Left lung (tissue), 4 donors: ENCODE measurements at regions not wholly inside any gene's neighbourhood (a gene's known extent, or its start where the extent isn't known, plus 50 kb on each side); places are given as distances from the start of the nearest gene placed in this dataset.

Experiments
- ATAC-seq: fragments of 200-7000 bp; cut with Tn5 transposase; one replicate; pipeline ENCODE4 v1.9.1; 2020; ENCODE audit warnings: moderate library complexity
- DNase-seq, 4 donors: peaks; one replicate each; pipeline ENCODE4 v3.0.0-alpha.2; 2013 to 2020
- H3K27ac ChIP-seq, 2 donors: fragments of 200-600 bp; sonication (generic) in 1 of 2; one replicate each; pipeline versions ENCODE4 v1.5.0 to v1.8.0; 2020 to 2021
- H3K27me3 ChIP-seq, 2 donors: fragments of 200-600 bp; sonication (generic) in 1 of 2; one replicate each; pipeline versions ENCODE4 v1.5.0 to v1.8.0; 2020 to 2021
- H3K36me3 ChIP-seq, 2 donors: fragments of 200-600 bp; sonication (generic) in 1 of 2; one replicate each; pipeline versions ENCODE4 v1.5.0 to v1.8.0; 2020 to 2021
- H3K4me1 ChIP-seq, 2 donors: fragments of 200-600 bp; one replicate each; pipeline ENCODE4 v1.8.0; 2021
- H3K4me3 ChIP-seq, 2 donors: fragments of 200-600 bp; sonication (generic) in 1 of 2; one replicate each; pipeline versions ENCODE4 v1.5.0 to v1.8.0; 2020 to 2021; ENCODE audit warnings: mild to moderate bottlenecking in 1 of 2
- H3K9me3 ChIP-seq, 2 donors: fragments of 200-600 bp; sonication (generic) in 1 of 2; one replicate each; pipeline versions ENCODE4 v1.5.0 to v1.8.0; 2020 to 2021
- CTCF ChIP-seq, 2 donors: fragments of 200-600 bp; sonication (generic) in 1 of 2; IDR thresholded peaks; one replicate each; pipeline versions ENCODE4 v1.5.0 to v1.8.0; 2021; ENCODE audit warnings: antibody characterized with exemption in 2 of 2
- intact Hi-C, 2 donors: fragments of 100-400 bp; cut with DNase I; formaldehyde crosslinking; loops; one replicate each; pipeline versions ENCODE4 v1.11.2 to v1.14.2; 2022
- donor health status: DM: no; HTN: yes; CAD: no.
- donor health status: DM: no; HTN: no; CAD: no.

- no peak for ATAC-seq
- H3K9me3 ChIP-seq = no peaks in the 10 kb centered on the region
- H3K27ac ChIP-seq = no peak overlapping the region
- no peak for TF ChIP-seq CTCF (IDR thresholded peaks at IDR 0.05)
- DNase-seq = no peak
- no peak overlapping the region for H3K4me3 ChIP-seq
- H3K27me3 ChIP-seq = no peaks in the 10 kb centered on the region
- H3K36me3 ChIP-seq = no peaks in the 10 kb centered on the region
- no peaks in the 10 kb centered on the region for H3K4me1 ChIP-seq
- intact Hi-C loops = no loop called here
These were observed 140.1 kb upstream of the NETO1 start for GRCh38 chr18:73007915-73008308.

DNA sequence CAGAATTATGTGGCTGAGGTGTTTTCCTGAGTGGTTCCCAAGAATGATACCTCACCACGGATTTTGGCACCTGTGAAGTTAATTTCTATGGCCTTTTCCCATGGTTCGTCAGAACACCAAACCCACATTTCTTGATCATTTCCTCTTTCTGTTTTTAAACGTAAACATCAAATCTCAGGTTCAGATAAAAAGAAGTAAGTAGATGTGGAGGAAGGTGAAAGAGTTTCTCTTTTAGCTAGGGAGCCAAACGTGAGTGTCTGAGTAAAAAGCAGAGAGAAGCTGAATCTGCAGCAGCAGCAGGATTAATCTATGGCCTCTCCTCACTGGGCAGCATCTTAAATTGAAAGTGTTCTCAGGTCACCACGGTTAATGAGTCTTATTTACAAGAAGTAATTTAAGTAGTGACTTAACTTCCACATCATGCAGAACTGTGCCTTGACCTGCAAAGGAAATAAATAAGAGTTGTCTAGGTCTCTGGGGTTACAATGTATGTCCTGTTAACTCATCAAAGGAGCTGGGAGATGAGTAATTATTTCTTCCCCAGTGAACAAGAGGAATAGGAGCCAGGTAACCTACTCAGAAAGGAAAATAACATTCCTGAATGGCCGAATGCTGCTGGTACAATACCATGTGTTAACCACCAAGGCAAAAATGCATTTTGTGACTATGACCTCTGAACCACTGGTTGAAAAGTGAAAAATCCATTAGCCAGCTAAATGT, 139.6 kb upstream of the NETO1 start:
- no peaks in the 10 kb centered on the region for H3K27me3 ChIP-seq
- no peak overlapping the region for H3K4me3 ChIP-seq
- H3K4me1 ChIP-seq = no peaks in the 10 kb centered on the region
- intact Hi-C loops = no loop called here
- DNase-seq = no peak
- ATAC-seq = no peak
- no peak overlapping the region for H3K27ac ChIP-seq
- TF ChIP-seq CTCF (IDR thresholded peaks at IDR 0.05) = no peak
- no peaks in the 10 kb centered on the region for H3K36me3 ChIP-seq
- no peaks in the 10 kb centered on the region for H3K9me3 ChIP-seq

- ATAC-seq (peak; percentile 21), DNase-seq (no peak)
- no peak for TF ChIP-seq CTCF (IDR thresholded peaks at IDR 0.05)
- Histone ChIP-seq H3K9me3 (no peaks in the 10 kb centered on the region), H3K4me3 (no peak overlapping the region), H3K36me3 (no peaks in the 10 kb centered on the region), H3K27me3 (no peaks in the 10 kb centered on the region), H3K4me1 (no peaks in the 10 kb centered on the region), H3K27ac (no peak overlapping the region)
- intact Hi-C loops = no loop called here
These were observed 138.5 kb upstream of the NETO1 start for GRCh38 chr18:73006331-73006730.

- ATAC-seq (no peak), DNase-seq (no peak)
- no peak for TF ChIP-seq CTCF (IDR thresholded peaks at IDR 0.05)
These were observed 136.5 kb upstream of the NETO1 start for GRCh38 chr18:73004260-73004659.

GRCh38 chr18:72999971-73000607, 132.3 kb upstream of the NETO1 start:
- Histone ChIP-seq H3K9me3 (peaks cover 0 to 2% of the 10 kb centered on the region in 2 donors), H3K27ac (no peak overlapping the region), H3K4me1 (no peaks in the 10 kb centered on the region), H3K36me3 (no peaks in the 10 kb centered on the region), H3K4me3 (no peak overlapping the region), H3K27me3 (no peaks in the 10 kb centered on the region)
- no peak for ATAC-seq
- TF ChIP-seq CTCF (IDR thresholded peaks at IDR 0.05) = no peak
- intact Hi-C loops = no loop called here
- DNase-seq = no peak

More at GRCh38 chr18:73004260-73004659, 136.5 kb upstream of the NETO1 start:
- H3K27me3 ChIP-seq = no peaks in the 10 kb centered on the region
- H3K4me3 ChIP-seq = no peak overlapping the region
- H3K4me1 ChIP-seq = no peaks in the 10 kb centered on the region
- intact Hi-C loops = no loop called here
- H3K9me3 ChIP-seq = no peaks in the 10 kb centered on the region
- H3K27ac ChIP-seq = no peak overlapping the region
- no peaks in the 10 kb centered on the region for H3K36me3 ChIP-seq
